SU-DHL-6 (cell line): ENCODE measurements at regions not wholly inside any gene's neighbourhood (a gene's known extent, or its start where the extent isn't known, plus 50 kb on each side); places are given as distances from the start of the nearest gene placed in this dataset.

ENCODE experiments used
- EZH2phosphoT487 ChIP-seq: fragments of 200-600 bp; sonication (generic), shearing (Covaris generic); conservative IDR thresholded peaks from 2 replicates; pipeline ENCODE4 v1.6.1; 2018; ENCODE audit warnings: mild to moderate bottlenecking, antibody characterized with exemption, low read length, moderate library complexity, mixed read lengths
- TF ChIP-seq, protein P1 (sequence below): fragments of 200-600 bp; sonication (generic); IDR thresholded peaks from one replicate; pipeline ENCODE4 v1.5.1; 2017; ENCODE audit warnings: antibody characterized with exemption, mild to moderate bottlenecking, low read length, moderate library complexity; ENCODE audit not compliant: insufficient read depth, poor library complexity, severe bottlenecking

DNA sequence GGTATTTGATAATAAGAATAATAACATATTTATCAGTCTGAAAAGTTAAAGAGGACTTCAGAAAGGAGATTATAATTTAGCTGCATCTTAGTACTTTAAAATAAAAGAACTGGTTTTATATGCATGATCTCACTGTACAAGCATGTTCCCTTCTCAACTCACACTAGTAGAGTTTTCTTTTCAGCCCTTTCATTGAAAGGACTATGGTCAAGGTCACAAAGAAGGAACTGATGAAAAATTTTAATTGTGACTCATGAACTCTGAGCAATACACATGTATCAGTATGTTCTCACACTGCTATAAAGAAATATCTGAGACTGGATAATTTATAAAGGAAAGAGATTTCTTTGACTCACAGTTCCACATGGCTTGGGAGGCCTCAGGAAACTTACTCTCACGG lies 73.7 kb upstream of the NDST4 start:
- TF ChIP-seq, protein P1, sequence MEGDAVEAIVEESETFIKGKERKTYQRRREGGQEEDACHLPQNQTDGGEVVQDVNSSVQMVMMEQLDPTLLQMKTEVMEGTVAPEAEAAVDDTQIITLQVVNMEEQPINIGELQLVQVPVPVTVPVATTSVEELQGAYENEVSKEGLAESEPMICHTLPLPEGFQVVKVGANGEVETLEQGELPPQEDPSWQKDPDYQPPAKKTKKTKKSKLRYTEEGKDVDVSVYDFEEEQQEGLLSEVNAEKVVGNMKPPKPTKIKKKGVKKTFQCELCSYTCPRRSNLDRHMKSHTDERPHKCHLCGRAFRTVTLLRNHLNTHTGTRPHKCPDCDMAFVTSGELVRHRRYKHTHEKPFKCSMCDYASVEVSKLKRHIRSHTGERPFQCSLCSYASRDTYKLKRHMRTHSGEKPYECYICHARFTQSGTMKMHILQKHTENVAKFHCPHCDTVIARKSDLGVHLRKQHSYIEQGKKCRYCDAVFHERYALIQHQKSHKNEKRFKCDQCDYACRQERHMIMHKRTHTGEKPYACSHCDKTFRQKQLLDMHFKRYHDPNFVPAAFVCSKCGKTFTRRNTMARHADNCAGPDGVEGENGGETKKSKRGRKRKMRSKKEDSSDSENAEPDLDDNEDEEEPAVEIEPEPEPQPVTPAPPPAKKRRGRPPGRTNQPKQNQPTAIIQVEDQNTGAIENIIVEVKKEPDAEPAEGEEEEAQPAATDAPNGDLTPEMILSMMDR: no peak
- TF ChIP-seq EZH2phosphoT487: no peak
